Glutamatergic neuron (in vitro differentiated cells): ENCODE measurements at regions not wholly inside any gene's neighbourhood (a gene's known extent, or its start where the extent isn't known, plus 50 kb on each side); places are given as distances from the start of the nearest gene placed in this dataset.
"Not testable (repeated sequence)": the region's sequence is repeated elsewhere in the genome, so short reads cannot be mapped to it uniquely, and the experiment has no call there.

ENCODE experiments used
- DNase-seq: peaks from one replicate; pipeline ENCODE4 v3.0.0; 2022
- H3K27ac Mint-ChIP-seq: one replicate; pipeline ENCODE4 v1.8.0; 2020; ENCODE audit warnings: mild to moderate bottlenecking, mixed read lengths, inconsistent platforms; ENCODE audit not compliant: unreplicated experiment
- H3K27me3 Mint-ChIP-seq: one replicate; pipeline ENCODE4 v1.8.0; 2020; ENCODE audit warnings: mild to moderate bottlenecking, moderate library complexity, mixed read lengths, inconsistent platforms; ENCODE audit not compliant: unreplicated experiment
- H3K36me3 Mint-ChIP-seq: one replicate; pipeline ENCODE4 v1.8.0; 2020; ENCODE audit warnings: mild to moderate bottlenecking, mixed read lengths, inconsistent platforms; ENCODE audit not compliant: unreplicated experiment
- H3K4me1 Mint-ChIP-seq: one replicate; pipeline ENCODE4 v1.8.0; 2020; ENCODE audit warnings: mild to moderate bottlenecking, low read depth, mixed read lengths, inconsistent platforms; ENCODE audit not compliant: unreplicated experiment
- H3K4me3 Mint-ChIP-seq: one replicate; pipeline ENCODE4 v1.8.0; 2020; ENCODE audit warnings: mild to moderate bottlenecking, mixed read lengths, inconsistent platforms; ENCODE audit not compliant: unreplicated experiment
- H3K9me3 Mint-ChIP-seq: one replicate; pipeline ENCODE4 v1.8.0; 2020; ENCODE audit warnings: mild to moderate bottlenecking, moderate library complexity, mixed read lengths, inconsistent platforms; ENCODE audit not compliant: unreplicated experiment
- CTCF ChIP-seq: fragments of 200-600 bp; sonication (generic); IDR thresholded peaks from one replicate; pipeline ENCODE4 v1.5.0; 2021; ENCODE audit not compliant: partially characterized antibody, unreplicated experiment

- no peak for DNase-seq
- no peaks in the 10 kb centered on the region for H3K36me3 Mint-ChIP-seq
These were observed 240.2 kb downstream of the FAT3 start for GRCh38 chr11:92464822-92465221.

GRCh38 chr11:92465410-92465809 is 240.8 kb downstream of the FAT3 start:
- H3K36me3 Mint-ChIP-seq, H3K4me1 Mint-ChIP-seq, H3K27ac Mint-ChIP-seq, H3K27me3 Mint-ChIP-seq, DNase-seq, H3K9me3 Mint-ChIP-seq, H3K4me3 Mint-ChIP-seq: not testable (repeated sequence)

More at GRCh38 chr11:92464822-92465221, 240.2 kb downstream of the FAT3 start:
- H3K9me3 Mint-ChIP-seq = no peaks in the 10 kb centered on the region
- H3K27me3 Mint-ChIP-seq = no peaks in the 10 kb centered on the region
- no peak for TF ChIP-seq CTCF
- peaks cover 6% of the 10 kb centered on the region for H3K4me1 Mint-ChIP-seq
- H3K4me3 Mint-ChIP-seq = no peak overlapping the region
- no peak overlapping the region for H3K27ac Mint-ChIP-seq

GRCh38 chr11:92473736-92474135 is 249.1 kb downstream of the FAT3 start:
- DNase-seq = no peak
- H3K4me1 Mint-ChIP-seq = peaks cover 3% of the 10 kb centered on the region
- no peaks in the 10 kb centered on the region for H3K36me3 Mint-ChIP-seq
- H3K9me3 Mint-ChIP-seq = peaks cover 2% of the 10 kb centered on the region
- no peak for TF ChIP-seq CTCF
- H3K27ac Mint-ChIP-seq = no peak overlapping the region
- H3K4me3 Mint-ChIP-seq = no peak overlapping the region
- H3K27me3 Mint-ChIP-seq = peaks cover 2% of the 10 kb centered on the region

GRCh38 chr11:92475316-92475715 is 250.7 kb downstream of the FAT3 start:
- Mint-ChIP-seq H3K27ac (no peak overlapping the region), H3K4me1 (peaks cover 3% of the 10 kb centered on the region), H3K36me3 (no peaks in the 10 kb centered on the region), H3K9me3 (peaks cover 2% of the 10 kb centered on the region), H3K27me3 (peaks cover 2% of the 10 kb centered on the region), H3K4me3 (no peak overlapping the region)
- TF ChIP-seq CTCF = no peak
- DNase-seq = no peak

- Mint-ChIP-seq H3K27me3 (peaks cover 2% of the 10 kb centered on the region), H3K27ac (no peak overlapping the region), H3K4me3 (no peak overlapping the region), H3K9me3 (peaks cover 2% of the 10 kb centered on the region), H3K4me1 (peaks cover 3% of the 10 kb centered on the region), H3K36me3 (no peaks in the 10 kb centered on the region)
- TF ChIP-seq CTCF = no peak
- DNase-seq = no peak
These were observed 251.2 kb downstream of the FAT3 start for GRCh38 chr11:92475819-92476218.

GRCh38 chr11:92477686-92478085 is 253.1 kb downstream of the FAT3 start:
- Mint-ChIP-seq H3K4me1 (peaks cover 6% of the 10 kb centered on the region), H3K4me3 (no peak overlapping the region), H3K27me3 (peaks cover 2% of the 10 kb centered on the region), H3K36me3 (no peaks in the 10 kb centered on the region), H3K27ac (no peak overlapping the region), H3K9me3 (peaks cover 2% of the 10 kb centered on the region)
- TF ChIP-seq CTCF = no peak
- DNase-seq = no peak
